Activated CD4-positive, alpha-beta T cell treated with anti-CD3 and anti-CD28 coated beads, Interleukin-2, amount 50 U/mL, for 24 hours (primary cell): ENCODE measurements at regions not wholly inside any gene's neighbourhood (a gene's known extent, or its start where the extent isn't known, plus 50 kb on each side); places are given as distances from the start of the nearest gene placed in this dataset.
"Not testable (repeated sequence)": the region's sequence is repeated elsewhere in the genome, so short reads cannot be mapped to it uniquely, and the experiment has no call there.

ENCODE experiments used
- DNase-seq, 2 donors: peaks; one replicate each; pipeline ENCODE4 v3.0.0-alpha.2; 2020; ENCODE audit warnings: low read depth in 1 of 2, low spot score in 1 of 2

GRCh38 chr3:72536878-72537267 is 311.4 kb downstream of the SHQ1 start:
- no peak for DNase-seq

- DNase-seq = no peak
These were observed 311.9 kb downstream of the SHQ1 start for GRCh38 chr3:72536206-72536877.

- no peak for DNase-seq
These were observed 312.5 kb downstream of the SHQ1 start for GRCh38 chr3:72535772-72536171.

GRCh38 chr3:72533591-72534473 is 314.4 kb downstream of the SHQ1 start:
- no peak for DNase-seq

GRCh38 chr3:72530426-72530825 is 317.8 kb downstream of the SHQ1 start:
- DNase-seq = no peak

- no peak for DNase-seq
These were observed 319.2 kb downstream of the SHQ1 start for GRCh38 chr3:72529081-72529480.

- no peak for DNase-seq
These were observed 324.7 kb downstream of the SHQ1 start for GRCh38 chr3:72523429-72524151.

GRCh38 chr3:72520690-72521308 is 327.4 kb downstream of the SHQ1 start:
- peak; percentile 12 to 66 for DNase-seq

- no peak for DNase-seq
These were observed 328.2 kb downstream of the SHQ1 start for GRCh38 chr3:72519946-72520604.

- no peak for DNase-seq
These were observed 330.3 kb downstream of the SHQ1 start for GRCh38 chr3:72517921-72518424.

GRCh38 chr3:72517336-72517735 is 330.9 kb downstream of the SHQ1 start:
- no peak for DNase-seq

GRCh38 chr3:72516361-72516760 is 331.9 kb downstream of the SHQ1 start:
- no peak for DNase-seq

GRCh38 chr3:72515941-72516340 is 332.3 kb downstream of the SHQ1 start:
- no peak for DNase-seq

- no peak for DNase-seq
These were observed 333.0 kb downstream of the SHQ1 start for GRCh38 chr3:72515281-72515680.

- DNase-seq = no peak
These were observed 338.0 kb downstream of the SHQ1 start for GRCh38 chr3:72510247-72510646.

- no peak for DNase-seq
These were observed 342.5 kb downstream of the SHQ1 start for GRCh38 chr3:72505539-72506405.

- DNase-seq = not testable (repeated sequence)
These were observed 350.7 kb downstream of the SHQ1 start for GRCh38 chr3:72497501-72497900.

GRCh38 chr3:72496051-72496670 is 352.1 kb downstream of the SHQ1 start:
- DNase-seq = no peak

GRCh38 chr3:72494626-72495025 is 353.6 kb downstream of the SHQ1 start:
- no peak for DNase-seq
